H1 (cell line): ENCODE measurements at regions not wholly inside any gene's neighbourhood (a gene's known extent, or its start where the extent isn't known, plus 50 kb on each side); places are given as distances from the start of the nearest gene placed in this dataset.

Experiments used
- ASH2L ChIP-seq: fragments of 200-600, 300-600 bp; sonication (generic); IDR thresholded peaks from one replicate; pipeline ENCODE4 v1.7.1; 2017; ENCODE audit warnings: low read length
- BRCA1 ChIP-seq: IDR thresholded peaks from 2 replicates; pipeline ENCODE4 v1.6.1; 2012; ENCODE audit warnings: low read depth, low read length, improper control_type of control experiment
- CEBPB ChIP-seq: IDR thresholded peaks from 2 replicates; pipeline ENCODE4 v1.6.1; 2012; ENCODE audit warnings: low read depth, low read length
- CREB1 ChIP-seq: IDR thresholded peaks from 2 replicates; pipeline ENCODE4 v1.6.1; 2012; ENCODE audit warnings: inconsistent platforms
- EGR1 ChIP-seq: IDR thresholded peaks from 2 replicates; pipeline ENCODE4 v1.6.1; 2011; ENCODE audit warnings: low read depth, low read length, borderline replicate concordance
- NRF1 ChIP-seq: IDR thresholded peaks from 2 replicates; pipeline ENCODE4 v1.6.1; 2011; ENCODE audit warnings: mild to moderate bottlenecking, low read depth, low read length, improper control_type of control experiment
- POLR2A ChIP-seq, 2 experiments: IDR thresholded peaks; 1 replicate in 1 of 2; 2 replicates in 1 of 2; pipeline ENCODE4 v1.6.1; 2011; ENCODE audit warnings: low read depth in 2 of 2, low read length in 2 of 2, mild to moderate bottlenecking in 2 of 2; ENCODE audit errors: control extremely low read depth in 1 of 2
- POLR2AphosphoS5 ChIP-seq: IDR thresholded peaks from 2 replicates; pipeline ENCODE4 v1.6.1; 2011; ENCODE audit warnings: low read depth, low read length
- SIN3A ChIP-seq, 2 experiments: IDR thresholded peaks in 1 of 2; conservative IDR thresholded peaks in 1 of 2; 2 replicates each; pipeline ENCODE4 v1.6.1; 2011 to 2012; ENCODE audit warnings: low read length in 2 of 2, improper control_type of control experiment in 1 of 2, low read depth in 1 of 2, mild to moderate bottlenecking in 1 of 2
- SP1 ChIP-seq: IDR thresholded peaks from 2 replicates; pipeline ENCODE4 v1.6.1; 2011; ENCODE audit warnings: low read depth, low read length
- SP4 ChIP-seq: IDR thresholded peaks from 2 replicates; pipeline ENCODE4 v1.6.1; 2012; ENCODE audit warnings: low read length, inconsistent platforms
- TF ChIP-seq, protein P1 (sequence below), 3 experiments: IDR thresholded peaks; 1 replicate in 2 of 3; 2 replicates in 1 of 3; pipeline versions ENCODE4 v1.5.1 to v1.6.1; 2011; ENCODE audit warnings: low read length in 3 of 3, mild to moderate bottlenecking in 3 of 3, inconsistent platforms in 2 of 3, low read depth in 1 of 3, moderate library complexity in 1 of 3; ENCODE audit not compliant: insufficient read depth in 1 of 3; ENCODE audit errors: control extremely low read depth in 1 of 3
- TF ChIP-seq, protein P2 (sequence below): IDR thresholded peaks from 2 replicates; pipeline ENCODE4 v1.6.1; 2011; ENCODE audit warnings: low read length, improper control_type of control experiment

DNA sequence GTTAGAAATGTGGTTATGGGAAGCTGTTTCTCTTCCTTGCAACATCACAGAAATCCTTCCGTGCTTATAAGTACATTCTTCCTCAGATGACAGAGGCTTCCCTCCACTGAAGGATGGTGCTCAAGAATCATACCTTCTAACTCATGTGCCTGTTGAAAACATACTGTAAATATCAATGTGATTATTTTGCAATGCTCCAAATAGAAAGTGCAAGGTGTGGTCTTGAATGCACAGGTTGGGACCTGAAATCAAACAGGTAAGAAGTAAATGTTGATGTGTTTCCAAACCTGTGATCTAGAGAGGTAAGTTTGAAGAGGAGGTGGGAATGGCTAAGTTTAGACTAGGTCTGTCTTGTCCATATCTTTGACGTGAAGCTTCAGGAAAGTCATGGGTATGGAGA, 87.7 kb downstream of the ZNF518B start:
- TF ChIP-seq CEBPB (no peak), ASH2L (no peak), SIN3A (conservative IDR thresholded peaks at IDR 0.05 in 1 of 2, IDR thresholded peaks at IDR 0.05 in 1 of 2; ENCODE audit: low read depth in 1 of 2, low read length in 2 of 2) (no peak), EGR1 (no peak), SP4 (no peak), SP1 (no peak), BRCA1 (no peak), CREB1 (no peak), POLR2AphosphoS5 (no peak), NRF1 (no peak), POLR2A (IDR thresholded peaks at IDR 0.05; ENCODE audit: control extremely low read depth in 1 of 2, low read depth in 2 of 2, low read length in 2 of 2) (no peak)
- TF ChIP-seq, protein P1, sequence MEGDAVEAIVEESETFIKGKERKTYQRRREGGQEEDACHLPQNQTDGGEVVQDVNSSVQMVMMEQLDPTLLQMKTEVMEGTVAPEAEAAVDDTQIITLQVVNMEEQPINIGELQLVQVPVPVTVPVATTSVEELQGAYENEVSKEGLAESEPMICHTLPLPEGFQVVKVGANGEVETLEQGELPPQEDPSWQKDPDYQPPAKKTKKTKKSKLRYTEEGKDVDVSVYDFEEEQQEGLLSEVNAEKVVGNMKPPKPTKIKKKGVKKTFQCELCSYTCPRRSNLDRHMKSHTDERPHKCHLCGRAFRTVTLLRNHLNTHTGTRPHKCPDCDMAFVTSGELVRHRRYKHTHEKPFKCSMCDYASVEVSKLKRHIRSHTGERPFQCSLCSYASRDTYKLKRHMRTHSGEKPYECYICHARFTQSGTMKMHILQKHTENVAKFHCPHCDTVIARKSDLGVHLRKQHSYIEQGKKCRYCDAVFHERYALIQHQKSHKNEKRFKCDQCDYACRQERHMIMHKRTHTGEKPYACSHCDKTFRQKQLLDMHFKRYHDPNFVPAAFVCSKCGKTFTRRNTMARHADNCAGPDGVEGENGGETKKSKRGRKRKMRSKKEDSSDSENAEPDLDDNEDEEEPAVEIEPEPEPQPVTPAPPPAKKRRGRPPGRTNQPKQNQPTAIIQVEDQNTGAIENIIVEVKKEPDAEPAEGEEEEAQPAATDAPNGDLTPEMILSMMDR (IDR thresholded peaks at IDR 0.05; ENCODE audit: control extremely low read depth in 1 of 3, insufficient read depth in 1 of 3, low read depth in 1 of 3, low read length in 3 of 3), result no peak
- TF ChIP-seq, protein P2, sequence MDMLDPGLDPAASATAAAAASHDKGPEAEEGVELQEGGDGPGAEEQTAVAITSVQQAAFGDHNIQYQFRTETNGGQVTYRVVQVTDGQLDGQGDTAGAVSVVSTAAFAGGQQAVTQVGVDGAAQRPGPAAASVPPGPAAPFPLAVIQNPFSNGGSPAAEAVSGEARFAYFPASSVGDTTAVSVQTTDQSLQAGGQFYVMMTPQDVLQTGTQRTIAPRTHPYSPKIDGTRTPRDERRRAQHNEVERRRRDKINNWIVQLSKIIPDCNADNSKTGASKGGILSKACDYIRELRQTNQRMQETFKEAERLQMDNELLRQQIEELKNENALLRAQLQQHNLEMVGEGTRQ, result no peak
